OCI-LY7 (cell line): ENCODE measurements at regions not wholly inside any gene's neighbourhood (a gene's known extent, or its start where the extent isn't known, plus 50 kb on each side); places are given as distances from the start of the nearest gene placed in this dataset.
A peak's percentile ranks its signal among the peaks of the same experiment; 100 is the strongest.

Source experiments
- BruUV-seq: library from RNA; stranded (reverse); fragments of 400-500 nt; replicated peaks from 2 replicates; lab custom pipeline; 2021; lab: Mats Ljungman, UMichigan
- CTCF ChIA-PET: fragments of 300-600 bp; sonication (Branson Sonifier 250); formaldehyde crosslinking; loops from one replicate; lab custom pipeline; 2022; ENCODE audit warnings: antibody characterized with exemption; ENCODE audit not compliant: unreplicated experiment; lab: Charles Lee
- POLR2A ChIA-PET: fragments of 300-600 bp; sonication (Branson Sonifier 250); formaldehyde crosslinking; loops from one replicate; lab custom pipeline; 2022; ENCODE audit warnings: antibody characterized with exemption; lab: Charles Lee
- DNase-seq: peaks from one replicate; pipeline ENCODE4 v3.0.0-alpha.2; 2015; ENCODE audit warnings: low spot score
- H2AFZ ChIP-seq: fragments of 200-600 bp; sonication (generic), shearing (Covaris generic); 2 replicates; pipeline ENCODE4 v1.6.1; 2014; ENCODE audit warnings: mild to moderate bottlenecking, antibody characterized with exemption, low read length, moderate library complexity
- H3K27ac ChIP-seq: fragments of 200-600 bp; sonication (generic); 2 replicates; pipeline ENCODE4 v1.5.1; 2014; ENCODE audit warnings: mixed run types, low read depth, mild to moderate bottlenecking, moderate library complexity, low read length, inconsistent platforms; ENCODE audit not compliant: poor library complexity, severe bottlenecking
- H3K36me3 ChIP-seq: fragments of 200-600 bp; sonication (generic); 2 replicates; pipeline ENCODE4 v1.6.1; 2014; ENCODE audit warnings: mild to moderate bottlenecking, antibody characterized with exemption, low read length, moderate library complexity, mixed read lengths; ENCODE audit not compliant: insufficient read depth
- H3K4me1 ChIP-seq: fragments of 200-600 bp; sonication (generic); 2 replicates; pipeline ENCODE4 v1.5.1; 2014; ENCODE audit warnings: mild to moderate bottlenecking, low read length; ENCODE audit not compliant: insufficient read depth, poor library complexity, severe bottlenecking
- H3K4me2 ChIP-seq: fragments of 200-600 bp; sonication (generic); 2 replicates; pipeline ENCODE4 v1.6.1; 2014; ENCODE audit warnings: mild to moderate bottlenecking, low read length
- H3K4me3 ChIP-seq: fragments of 200-600 bp; sonication (generic); 2 replicates; pipeline ENCODE4 v1.5.1; 2014; ENCODE audit warnings: mild to moderate bottlenecking, low read depth, low read length; ENCODE audit not compliant: poor library complexity, severe bottlenecking
- H3K79me2 ChIP-seq: fragments of 200-600 bp; sonication (generic); 2 replicates; pipeline ENCODE4 v1.6.1; 2016; ENCODE audit warnings: low read depth, mild to moderate bottlenecking, low read length, moderate library complexity, mixed read lengths; ENCODE audit not compliant: insufficient read depth
- H3K9me2 ChIP-seq: fragments of 200-600 bp; sonication (generic); 2 replicates; pipeline ENCODE4 v1.6.1; 2016; ENCODE audit warnings: mild to moderate bottlenecking, low read length, mixed read lengths; ENCODE audit not compliant: insufficient read depth
- H3K9me3 ChIP-seq: fragments of 200-600 bp; sonication (generic); 2 replicates; pipeline ENCODE4 v1.6.1; 2014; ENCODE audit warnings: mild to moderate bottlenecking, mixed run types, low read length, mixed read lengths
- H4K20me1 ChIP-seq: fragments of 200-600 bp; sonication (generic); 2 replicates; pipeline ENCODE4 v1.6.1; 2014; ENCODE audit warnings: mild to moderate bottlenecking, antibody characterized with exemption, low read length, moderate library complexity, mixed read lengths; ENCODE audit not compliant: insufficient read depth
- EZH2phosphoT487 ChIP-seq: fragments of 200-600 bp; sonication (generic); IDR thresholded peaks from 2 replicates; pipeline ENCODE4 v1.6.1; 2018; ENCODE audit warnings: low read depth, borderline replicate concordance, mild to moderate bottlenecking, mixed run types, antibody characterized with exemption, low read length, moderate library complexity, mixed read lengths
- intact Hi-C: fragments of 100-400 bp; cut with micrococcal nuclease; formaldehyde crosslinking; loops from one replicate; pipeline ENCODE4 v1.10.0; 2022; ENCODE audit not compliant: unreplicated experiment
- TF ChIP-seq, protein P1 (sequence below): fragments of 200-600 bp; sonication (generic); conservative IDR thresholded peaks from 2 replicates; pipeline ENCODE4 v1.5.1; 2014; ENCODE audit warnings: mild to moderate bottlenecking, antibody characterized with exemption, low read length, moderate library complexity, mixed read lengths

DNA sequence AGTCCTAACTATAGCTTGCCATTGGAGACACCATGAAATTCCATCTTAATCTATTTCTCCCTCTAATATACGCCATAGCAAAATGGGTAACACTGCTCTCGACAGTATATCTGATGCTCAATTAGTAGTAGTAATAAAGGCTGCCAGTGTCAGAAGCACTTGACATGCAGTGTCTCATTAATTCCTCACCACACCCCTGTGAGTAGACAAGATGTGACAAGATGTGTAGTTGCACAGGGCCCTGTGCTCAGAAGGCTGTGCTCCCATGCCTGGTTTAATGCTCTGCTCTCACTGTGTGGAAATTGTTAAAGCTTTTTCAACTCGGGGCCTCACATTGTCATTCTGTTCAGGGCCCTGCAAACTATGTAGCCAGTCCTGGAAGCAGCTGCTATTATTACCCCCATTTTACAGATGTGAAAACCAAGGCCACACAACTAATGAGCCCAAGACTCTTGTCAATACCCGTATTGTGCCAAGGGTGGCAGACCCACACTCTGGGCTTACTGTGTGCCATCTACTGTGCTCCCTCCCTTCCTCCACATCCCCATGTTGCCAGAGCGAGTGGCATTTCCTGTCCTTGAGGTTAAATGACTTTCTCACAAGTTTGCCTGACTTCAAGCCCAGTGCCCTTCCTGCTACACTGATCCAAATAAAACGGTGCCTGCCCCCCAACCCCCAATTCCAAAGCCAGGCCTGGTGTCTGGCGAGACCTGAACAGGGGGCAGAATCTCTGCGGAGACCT lies 287.3 kb upstream of the CCL2 start:
- DNase-seq, result no peak
- ChIA-PET POLR2A (no interaction called here), CTCF (no interaction called here)
- no peak overlapping the region for H3K4me3 ChIP-seq
- H3K9me2 ChIP-seq, result no peaks in the 10 kb centered on the region
- no peaks in the 10 kb centered on the region for H3K79me2 ChIP-seq
- BruUV-seq, result no TSS peak
- H3K4me1 ChIP-seq, result peaks cover 20% of the 10 kb centered on the region
- no peak overlapping the region for H3K27ac ChIP-seq
- TF ChIP-seq, protein P1, sequence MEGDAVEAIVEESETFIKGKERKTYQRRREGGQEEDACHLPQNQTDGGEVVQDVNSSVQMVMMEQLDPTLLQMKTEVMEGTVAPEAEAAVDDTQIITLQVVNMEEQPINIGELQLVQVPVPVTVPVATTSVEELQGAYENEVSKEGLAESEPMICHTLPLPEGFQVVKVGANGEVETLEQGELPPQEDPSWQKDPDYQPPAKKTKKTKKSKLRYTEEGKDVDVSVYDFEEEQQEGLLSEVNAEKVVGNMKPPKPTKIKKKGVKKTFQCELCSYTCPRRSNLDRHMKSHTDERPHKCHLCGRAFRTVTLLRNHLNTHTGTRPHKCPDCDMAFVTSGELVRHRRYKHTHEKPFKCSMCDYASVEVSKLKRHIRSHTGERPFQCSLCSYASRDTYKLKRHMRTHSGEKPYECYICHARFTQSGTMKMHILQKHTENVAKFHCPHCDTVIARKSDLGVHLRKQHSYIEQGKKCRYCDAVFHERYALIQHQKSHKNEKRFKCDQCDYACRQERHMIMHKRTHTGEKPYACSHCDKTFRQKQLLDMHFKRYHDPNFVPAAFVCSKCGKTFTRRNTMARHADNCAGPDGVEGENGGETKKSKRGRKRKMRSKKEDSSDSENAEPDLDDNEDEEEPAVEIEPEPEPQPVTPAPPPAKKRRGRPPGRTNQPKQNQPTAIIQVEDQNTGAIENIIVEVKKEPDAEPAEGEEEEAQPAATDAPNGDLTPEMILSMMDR, result no peak
- TF ChIP-seq EZH2phosphoT487, result no peak
- H3K36me3 ChIP-seq, result no peaks in the 10 kb centered on the region
- intact Hi-C loops, result no loop called here
- no peak overlapping the region for H3K4me2 ChIP-seq
- no peak overlapping the region for H2AFZ ChIP-seq
- H3K9me3 ChIP-seq, result no peaks in the 10 kb centered on the region
- H4K20me1 ChIP-seq, result no peaks in the 10 kb centered on the region

- ChIA-PET CTCF (no interaction called here), POLR2A (no interaction called here)
- H2AFZ ChIP-seq, result peak overlapping the region; percentile 55; the same call in 1 of the 2 replicates
- no peak overlapping the region for H3K27ac ChIP-seq
- H3K9me3 ChIP-seq, result no peaks in the 10 kb centered on the region
- H4K20me1 ChIP-seq, result no peaks in the 10 kb centered on the region
- no TSS peak for BruUV-seq
- peaks cover 20% of the 10 kb centered on the region for H3K4me1 ChIP-seq
- intact Hi-C loops, result no loop called here
- H3K4me3 ChIP-seq, result no peak overlapping the region
- H3K79me2 ChIP-seq, result no peaks in the 10 kb centered on the region
- TF ChIP-seq, protein P1, result no peak
- TF ChIP-seq EZH2phosphoT487, result no peak
- no peaks in the 10 kb centered on the region for H3K9me2 ChIP-seq
- no peak overlapping the region for H3K4me2 ChIP-seq
- H3K36me3 ChIP-seq, result no peaks in the 10 kb centered on the region
- DNase-seq, result peak; percentile 21
Observed at GRCh38 chr17:33968350-33969044, 286.6 kb upstream of the CCL2 start.

- Histone ChIP-seq H2AFZ (no peak overlapping the region), H3K9me3 (no peaks in the 10 kb centered on the region), H3K9me2 (no peaks in the 10 kb centered on the region), H3K4me3 (no peak overlapping the region), H3K4me2 (no peak overlapping the region), H3K79me2 (no peaks in the 10 kb centered on the region), H3K27ac (no peak overlapping the region), H3K4me1 (peaks cover 13% of the 10 kb centered on the region), H4K20me1 (no peaks in the 10 kb centered on the region), H3K36me3 (no peaks in the 10 kb centered on the region)
- no peak for TF ChIP-seq EZH2phosphoT487
- TF ChIP-seq, protein P1, result no peak
- intact Hi-C loops, result no loop called here
- DNase-seq, result no peak
- no TSS peak for BruUV-seq
- ChIA-PET POLR2A (no interaction called here), CTCF (no interaction called here)
Observed at GRCh38 chr17:33970279-33970678, 284.8 kb upstream of the CCL2 start.
